Fibroblast of skin of scalp (primary cell): ENCODE measurements at regions not wholly inside any gene's neighbourhood (a gene's known extent, or its start where the extent isn't known, plus 50 kb on each side); places are given as distances from the start of the nearest gene placed in this dataset.

Source experiments
- DNase-seq: peaks from one replicate; pipeline ENCODE4 v3.0.0-alpha.2; 2013

GRCh38 chr1:218584418-218585155 lies 239.5 kb downstream of the TGFB2 start:
- DNase-seq, result peak; percentile 21

DNA sequence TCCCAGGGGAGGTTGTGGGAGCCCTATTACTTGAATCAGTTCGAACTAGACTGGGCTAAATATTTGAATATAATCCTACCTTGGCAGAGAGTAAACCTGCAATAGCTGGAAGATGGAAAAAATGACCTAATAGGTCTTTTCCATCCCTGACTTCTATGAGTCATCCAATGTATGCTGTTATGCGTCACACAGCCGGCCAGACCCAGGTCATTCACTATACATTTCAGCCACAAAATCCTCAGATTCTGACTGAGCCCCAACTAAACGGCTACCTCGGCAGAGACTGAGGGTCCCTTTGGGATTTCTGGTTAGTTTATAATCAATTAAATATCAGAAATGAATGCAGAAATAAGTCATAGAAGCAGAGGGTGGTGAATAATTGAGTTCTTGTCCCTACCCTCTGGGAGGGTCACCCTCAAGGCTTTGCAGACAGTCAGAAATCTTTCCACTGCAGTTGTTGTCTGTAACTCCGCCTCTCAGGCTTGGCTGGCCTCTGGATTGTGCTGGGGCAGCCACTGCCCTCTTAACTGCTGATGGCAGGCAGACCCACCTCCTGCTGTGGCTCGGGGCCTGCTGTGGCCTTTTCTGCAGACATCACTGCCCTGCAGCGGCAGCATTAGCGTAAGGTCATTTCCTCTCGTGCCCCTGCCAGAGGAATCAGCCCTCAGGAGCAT lies 240.5 kb downstream of the TGFB2 start:
- DNase-seq, result peak; percentile 86

DNA sequence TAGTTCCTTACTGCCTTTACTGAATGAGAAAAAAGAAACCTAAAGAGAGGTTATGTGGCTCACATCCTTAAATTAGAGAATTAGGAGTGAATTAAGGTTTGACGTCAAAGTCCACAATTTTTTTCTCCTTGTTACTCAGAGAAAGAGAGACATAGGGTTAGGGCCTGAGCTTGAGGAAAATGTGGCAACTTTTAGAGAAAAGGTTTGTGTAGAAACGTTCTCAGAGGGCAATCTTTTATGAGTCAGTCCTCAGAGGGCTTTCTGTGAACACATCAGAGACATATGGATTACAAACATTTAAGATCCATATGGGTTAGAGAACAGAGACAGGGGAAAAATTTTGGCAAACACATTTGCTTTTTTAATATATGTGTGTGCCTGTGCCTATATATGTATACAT lies 242.8 kb downstream of the TGFB2 start:
- no peak for DNase-seq

GRCh38 chr1:218588540-218589172 lies 243.5 kb downstream of the TGFB2 start:
- DNase-seq, result no peak

GRCh38 chr1:218589487-218589886 lies 244.4 kb downstream of the TGFB2 start:
- DNase-seq, result no peak

DNA sequence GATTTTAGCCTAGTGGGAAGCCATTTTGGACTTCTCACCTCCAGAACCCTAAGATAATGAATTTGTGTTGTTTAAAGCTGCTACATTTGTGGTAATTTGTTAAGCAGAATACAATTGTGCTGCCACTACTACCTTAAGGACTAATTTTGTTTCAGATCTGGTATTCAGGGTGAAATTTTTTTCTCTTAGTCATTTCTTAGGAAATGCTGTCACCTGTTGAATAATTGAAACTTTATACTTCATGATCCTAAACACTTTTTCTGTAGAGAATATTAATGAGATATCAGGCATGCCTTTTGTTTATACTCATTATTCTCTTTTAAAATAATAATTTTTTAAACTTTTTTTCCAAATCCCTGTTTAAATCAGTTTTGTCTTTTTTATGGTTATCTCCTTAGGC lies 246.8 kb downstream of the TGFB2 start:
- no peak for DNase-seq

- DNase-seq, result no peak
These were observed 247.6 kb downstream of the TGFB2 start for GRCh38 chr1:218592688-218593087.

DNA sequence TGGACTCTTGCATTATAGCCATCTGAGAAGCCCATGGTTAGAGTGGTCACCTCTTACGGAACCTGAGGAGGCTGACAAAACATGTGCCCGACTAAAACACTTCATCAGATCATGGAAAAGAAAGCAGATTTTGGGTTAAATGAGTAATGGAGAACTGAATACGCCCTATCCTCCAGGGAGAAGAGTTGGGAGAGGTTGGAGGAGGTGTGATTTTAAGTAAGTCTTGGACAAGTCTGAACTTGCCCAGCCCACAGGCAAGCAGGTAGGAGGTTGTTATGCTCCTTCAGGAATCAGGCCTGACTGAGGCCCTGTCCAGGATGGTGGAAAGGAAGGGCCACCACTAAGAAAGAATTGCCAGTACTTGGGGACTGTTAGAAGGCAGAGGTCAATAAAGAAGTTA lies 255.8 kb downstream of the TGFB2 start:
- DNase-seq, result no peak

GRCh38 chr1:218604217-218604616 lies 259.1 kb downstream of the TGFB2 start:
- DNase-seq, result no peak

DNA sequence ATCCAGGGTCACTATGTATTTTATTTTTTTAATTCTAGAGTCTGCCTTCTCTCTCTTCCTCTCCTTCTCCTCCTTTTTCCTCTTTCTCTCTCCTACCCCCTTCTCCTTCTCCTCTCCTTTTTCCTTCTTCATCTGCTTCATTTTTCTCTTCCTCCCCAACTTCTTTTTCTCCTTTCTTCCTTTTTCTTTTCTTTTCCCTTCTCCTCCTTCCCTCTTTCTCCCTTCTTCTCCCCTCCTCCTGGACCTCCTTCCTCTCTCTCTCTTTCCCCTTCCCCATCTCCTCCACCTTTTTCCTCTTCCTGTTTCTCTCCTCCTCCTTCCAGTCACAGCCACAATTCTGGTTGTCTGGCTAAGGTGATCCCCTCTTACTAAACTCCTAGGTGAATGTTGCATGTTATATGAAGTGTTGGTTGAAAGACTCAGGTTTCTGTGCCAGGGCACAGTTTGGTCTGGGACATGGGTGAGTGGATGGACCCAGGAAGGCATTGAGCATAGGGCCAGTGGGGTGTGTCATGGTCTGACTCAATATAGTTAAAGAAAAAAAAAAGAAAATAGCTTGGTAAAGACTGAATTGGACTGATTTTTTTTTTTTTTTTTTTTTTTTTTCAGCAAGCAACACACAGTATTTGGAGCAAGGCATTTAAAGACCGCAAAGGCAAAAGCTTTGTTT lies 266.9 kb downstream of the TGFB2 start:
- no peak for DNase-seq

DNA sequence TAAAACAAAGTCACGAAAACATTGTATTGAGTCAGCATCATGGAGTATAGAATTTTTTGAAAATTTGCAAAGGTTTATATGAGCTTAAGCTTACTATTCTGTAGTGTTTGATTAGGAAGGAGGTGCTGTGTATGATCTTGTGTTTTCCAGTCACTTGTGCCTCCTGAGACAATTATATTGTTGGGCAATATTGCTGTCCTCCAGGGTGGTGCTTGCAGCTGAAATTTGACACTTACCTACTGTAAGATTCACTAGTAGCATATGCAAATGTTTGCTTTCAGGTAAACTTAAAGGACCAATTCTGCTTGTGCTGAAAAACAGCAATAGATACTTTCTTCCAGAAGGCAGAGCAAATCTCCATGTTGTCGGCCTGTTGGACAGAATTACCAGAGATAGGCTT lies 268.0 kb downstream of the TGFB2 start:
- no peak for DNase-seq

DNA sequence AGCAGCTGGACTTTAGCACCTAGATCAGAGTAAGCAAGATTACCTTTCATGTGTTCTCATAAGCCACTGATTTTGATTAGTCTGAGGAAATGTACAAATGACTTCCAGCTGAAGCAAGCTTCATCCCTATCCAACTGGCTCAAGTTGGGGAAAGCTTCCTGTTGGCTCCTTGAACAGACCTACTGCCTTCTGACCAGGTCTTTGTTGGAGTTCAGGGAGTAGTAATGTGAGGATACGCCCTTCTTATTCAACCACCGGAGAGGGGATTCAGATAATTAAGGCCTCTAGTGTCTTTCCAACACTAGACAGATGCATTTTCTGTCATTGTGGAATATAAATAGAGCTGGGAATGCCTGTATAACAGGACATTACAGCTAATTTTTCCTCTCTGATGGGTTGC lies 268.9 kb downstream of the TGFB2 start:
- no peak for DNase-seq

DNA sequence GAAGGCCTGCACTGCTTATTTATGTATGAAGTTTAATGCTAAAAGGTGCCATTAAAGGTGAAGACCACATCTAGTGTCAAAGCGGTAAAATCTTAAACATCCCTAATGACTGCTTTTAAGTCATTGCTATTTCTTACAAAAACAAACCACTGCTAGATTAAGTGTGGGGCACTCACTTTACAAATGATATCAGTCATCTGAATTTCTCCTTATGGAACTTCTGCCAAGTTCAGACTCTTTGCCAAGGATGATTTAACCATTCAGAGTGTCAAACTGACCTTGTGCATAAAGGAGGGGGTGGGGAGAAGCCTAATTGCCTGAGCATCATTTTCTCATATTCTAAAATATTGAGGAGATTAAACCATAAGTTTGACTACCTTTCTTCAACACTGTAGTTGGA lies 271.5 kb downstream of the TGFB2 start:
- no peak for DNase-seq

DNA sequence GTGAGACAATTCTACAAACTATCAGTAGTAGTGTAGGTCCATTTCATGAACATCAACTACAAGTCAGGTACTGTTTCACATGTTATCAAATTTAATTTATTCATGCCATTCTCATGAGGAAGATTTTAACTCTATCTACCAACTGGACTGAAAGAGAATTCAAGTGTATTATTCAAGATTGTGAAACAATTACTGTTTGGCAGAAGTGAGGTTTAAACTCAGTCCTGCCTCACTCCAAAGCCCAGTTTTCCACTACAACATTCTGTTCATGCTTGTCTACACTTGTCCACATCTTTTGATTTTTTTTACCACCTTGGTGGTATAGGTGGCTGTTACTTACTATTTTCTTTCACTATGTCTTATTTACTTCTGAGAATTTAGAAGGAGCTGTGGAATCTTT lies 272.9 kb downstream of the TGFB2 start:
- no peak for DNase-seq

GRCh38 chr1:218620956-218621355 lies 275.8 kb downstream of the TGFB2 start:
- DNase-seq, result no peak

GRCh38 chr1:218624052-218624451 lies 278.9 kb downstream of the TGFB2 start:
- no peak for DNase-seq

DNA sequence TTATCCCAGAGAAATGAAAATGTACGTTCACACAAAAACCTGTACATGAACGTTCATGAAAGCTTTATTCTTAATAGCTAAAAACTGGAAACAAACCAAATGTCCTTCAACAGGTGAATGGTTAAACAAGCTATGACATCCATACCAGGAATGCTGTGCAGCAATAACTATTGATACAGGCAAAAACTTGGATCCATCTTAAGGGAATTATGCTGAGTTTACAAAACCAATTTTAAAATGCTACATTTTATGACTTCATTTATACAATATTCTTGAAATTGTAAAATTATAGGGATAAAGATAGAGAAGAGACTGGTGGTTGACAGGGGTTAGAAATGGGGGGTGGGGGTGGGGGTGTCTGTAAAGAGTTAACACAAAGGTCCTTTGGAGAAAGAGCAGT lies 280.3 kb downstream of the TGFB2 start:
- DNase-seq, result no peak

- no peak for DNase-seq
These were observed 288.3 kb downstream of the TGFB2 start for GRCh38 chr1:218633238-218633988.

DNA sequence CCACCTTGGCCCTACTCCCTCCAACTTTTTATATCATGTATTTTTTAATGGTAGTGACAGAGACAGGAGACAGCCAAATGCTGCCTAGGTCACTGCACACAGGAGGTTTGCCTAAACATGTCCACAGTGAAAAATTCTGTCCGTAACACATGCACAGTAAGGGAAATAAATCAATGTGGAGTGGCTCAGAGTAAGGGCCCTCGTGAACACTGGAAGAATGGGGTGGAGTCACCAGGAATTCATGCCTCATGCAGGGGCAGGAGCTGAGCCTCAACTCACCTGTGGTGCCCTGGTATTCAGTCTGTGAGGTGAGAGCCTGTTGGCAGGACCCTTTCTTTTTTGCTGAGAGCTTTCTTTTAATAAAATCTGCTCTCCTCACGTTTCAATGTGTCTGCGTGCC lies 289.1 kb downstream of the TGFB2 start:
- DNase-seq, result no peak

DNA sequence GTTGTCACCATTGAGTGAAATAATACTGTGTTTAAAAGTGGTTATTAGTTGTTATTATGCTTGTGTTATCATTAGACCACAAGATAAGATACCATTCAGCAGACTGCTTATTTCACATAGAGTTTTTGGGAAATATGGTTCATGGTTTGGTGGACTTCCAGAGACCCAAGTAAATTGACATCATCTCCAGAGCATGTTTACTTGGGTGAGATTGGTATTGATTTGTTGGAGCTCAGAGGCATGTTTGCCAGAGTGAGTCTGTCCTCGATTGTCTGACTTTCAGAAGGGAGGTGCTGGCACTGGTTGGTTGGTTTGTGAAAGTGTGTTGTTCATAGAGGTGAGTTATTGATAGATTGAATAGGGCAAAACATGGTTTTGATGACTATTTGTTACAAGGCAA lies 291.4 kb downstream of the TGFB2 start:
- no peak for DNase-seq

GRCh38 chr1:218640173-218640572 lies 295.0 kb downstream of the TGFB2 start:
- no peak for DNase-seq
